ENCODE measurements at regions not wholly inside any gene's neighbourhood (a gene's known extent, or its start where the extent isn't known, plus 50 kb on each side); places are given as distances from the start of the nearest gene placed in this dataset.

DNA sequence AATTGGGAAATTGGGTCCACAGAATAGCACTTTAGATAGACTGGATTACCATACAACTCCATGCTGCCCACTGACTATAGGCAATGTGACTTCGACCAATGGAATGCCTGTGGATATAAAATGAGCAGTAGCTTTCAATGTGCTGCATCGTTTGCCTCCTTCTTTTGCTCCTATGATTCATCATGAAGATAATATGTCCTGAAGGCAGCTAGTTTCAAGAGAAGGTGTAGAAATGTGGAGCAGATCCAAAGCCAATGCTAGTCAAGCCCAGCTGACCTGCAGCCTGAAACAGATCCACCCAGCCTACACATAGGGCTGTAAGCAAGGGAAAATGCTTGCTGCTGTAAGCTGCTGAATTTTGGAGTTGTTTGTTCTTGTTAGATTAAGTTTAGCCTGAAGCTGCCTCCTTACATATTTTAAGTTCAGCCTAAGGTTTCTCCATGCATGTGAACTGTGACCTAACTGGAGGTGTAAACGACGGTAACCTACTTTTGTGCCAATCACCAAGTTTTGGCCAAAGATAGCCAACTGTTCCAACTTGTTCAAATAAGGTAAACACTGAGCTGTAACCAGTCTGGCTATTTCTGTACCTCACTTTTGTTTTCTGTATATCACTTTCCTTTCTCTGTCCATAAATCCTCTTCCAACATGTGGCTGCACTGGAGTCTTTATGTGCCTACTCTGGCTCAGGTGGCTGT lies 169.1 kb upstream of the AVPR1A start:
- BruUV-seq (replicated peaks), result no TSS peak
- no peak overlapping the region for H3K4me3 ChIP-seq (replicated peaks in 1 of 3; ENCODE audit: insufficient read depth in 1 of 3, low read depth in 1 of 3, low read length in 3 of 3)
- H3K9me1 ChIP-seq (replicated peaks; ENCODE audit: control insufficient read depth, extremely low read depth, insufficient read depth, low read length), result no peaks in the 10 kb centered on the region
- no peak overlapping the region for H3K27ac ChIP-seq (ENCODE audit: insufficient read depth, low read depth, low read length)
- FAIRE-seq (no peak), DNase-seq (ENCODE audit: low read depth, low spot score) (no peak)
- no peaks in the 10 kb centered on the region for H4K20me1 ChIP-seq (replicated peaks; ENCODE audit: control insufficient read depth, extremely low read depth, insufficient read depth, low read length)
- H3K4me1 ChIP-seq (ENCODE audit: control insufficient read depth, extremely low read depth, insufficient read depth, low read length), result no peaks in the 10 kb centered on the region
- H3K4me2 ChIP-seq (ENCODE audit: insufficient read depth, low read length), result no peak overlapping the region
- dilution Hi-C loops (cut with MboI; ENCODE audit: extremely low pct_ligation_motif_present, low sequenced_read_pairs) (no loop called here), intact Hi-C loops (cut with micrococcal nuclease) (no loop called here)
- no peak overlapping the region for H3K9ac ChIP-seq (replicated peaks; ENCODE audit: extremely low read depth, insufficient read depth, low read length)
- H3K9me3 ChIP-seq (replicated peaks; ENCODE audit: control insufficient read depth, insufficient read depth, low read length), result no peaks in the 10 kb centered on the region
- peaks cover 2% of the 10 kb centered on the region in 2 experiments for H3K27me3 ChIP-seq (ENCODE audit: control insufficient read depth in 2 of 2, insufficient read depth in 2 of 2, low read length in 2 of 2)
- ChIA-PET POLR2A (no interaction called here), CTCF (no interaction called here)
- no peak overlapping the region for H2AFZ ChIP-seq (ENCODE audit: low read depth, low read length)
- H3K36me3 ChIP-seq (ENCODE audit: control insufficient read depth in 2 of 2, extremely low read depth in 1 of 2, insufficient read depth in 2 of 2, low read length in 2 of 2), result no peaks in the 10 kb centered on the region
- H3K79me2 ChIP-seq (ENCODE audit: control insufficient read depth, insufficient read depth, low read length), result no peaks in the 10 kb centered on the region
- TF ChIP-seq MYC (IDR thresholded peaks at IDR 0.05; ENCODE audit: low read depth, low read length) (no peak), FOS (IDR thresholded peaks at IDR 0.05; ENCODE audit: borderline replicate concordance, insufficient read depth, low read length) (no peak)

DNA sequence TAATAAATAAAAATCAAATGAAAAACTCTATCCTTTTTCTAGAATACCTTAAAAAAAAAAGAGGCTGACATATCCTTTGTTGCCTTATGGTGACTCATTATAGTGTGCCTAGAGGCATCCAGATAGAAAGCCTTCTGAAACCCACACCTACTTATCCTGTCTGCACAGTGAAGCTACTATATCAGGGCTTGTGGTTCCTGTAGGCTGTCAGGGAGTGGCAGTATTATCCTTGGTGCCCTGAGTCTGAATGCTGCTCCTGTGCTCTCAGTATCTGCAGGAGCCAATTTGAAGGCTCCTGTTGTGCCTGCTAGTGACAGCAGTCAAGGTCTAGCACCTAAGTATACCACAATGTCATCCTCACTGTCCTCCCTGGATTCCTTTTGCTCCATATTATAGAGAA lies 168.4 kb upstream of the AVPR1A start:
- no TSS peak for BruUV-seq (replicated peaks)

More for the DNA sequence above, 168.4 kb upstream of the AVPR1A start:
- ChIA-PET POLR2A (no interaction called here), CTCF (no interaction called here)
- Histone ChIP-seq H3K79me2 (ENCODE audit: control insufficient read depth, insufficient read depth, low read length) (no peaks in the 10 kb centered on the region), H2AFZ (ENCODE audit: low read depth, low read length) (no peak overlapping the region), H3K27me3 (ENCODE audit: control insufficient read depth in 2 of 2, insufficient read depth in 2 of 2, low read length in 2 of 2) (peaks cover 2% of the 10 kb centered on the region in 2 experiments), H3K36me3 (ENCODE audit: control insufficient read depth in 2 of 2, extremely low read depth in 1 of 2, insufficient read depth in 2 of 2, low read length in 2 of 2) (no peaks in the 10 kb centered on the region), H3K4me2 (ENCODE audit: insufficient read depth, low read length) (no peak overlapping the region), H4K20me1 (replicated peaks; ENCODE audit: control insufficient read depth, extremely low read depth, insufficient read depth, low read length) (no peaks in the 10 kb centered on the region), H3K9me3 (replicated peaks; ENCODE audit: control insufficient read depth, insufficient read depth, low read length) (no peaks in the 10 kb centered on the region), H3K9me1 (replicated peaks; ENCODE audit: control insufficient read depth, extremely low read depth, insufficient read depth, low read length) (no peaks in the 10 kb centered on the region), H3K9ac (replicated peaks; ENCODE audit: extremely low read depth, insufficient read depth, low read length) (no peak overlapping the region), H3K4me3 (replicated peaks in 1 of 3; ENCODE audit: insufficient read depth in 1 of 3, low read depth in 1 of 3, low read length in 3 of 3) (no peak overlapping the region), H3K4me1 (ENCODE audit: control insufficient read depth, extremely low read depth, insufficient read depth, low read length) (no peaks in the 10 kb centered on the region), H3K27ac (ENCODE audit: insufficient read depth, low read depth, low read length) (no peak overlapping the region)
- dilution Hi-C loops (cut with MboI; ENCODE audit: extremely low pct_ligation_motif_present, low sequenced_read_pairs), result no loop called here
- FAIRE-seq, result no peak
- TF ChIP-seq JUN (IDR thresholded peaks at IDR 0.05; ENCODE audit: borderline replicate concordance, insufficient read depth, insufficient read length, low read depth), result no peak
- TF ChIP-seq, protein P1, sequence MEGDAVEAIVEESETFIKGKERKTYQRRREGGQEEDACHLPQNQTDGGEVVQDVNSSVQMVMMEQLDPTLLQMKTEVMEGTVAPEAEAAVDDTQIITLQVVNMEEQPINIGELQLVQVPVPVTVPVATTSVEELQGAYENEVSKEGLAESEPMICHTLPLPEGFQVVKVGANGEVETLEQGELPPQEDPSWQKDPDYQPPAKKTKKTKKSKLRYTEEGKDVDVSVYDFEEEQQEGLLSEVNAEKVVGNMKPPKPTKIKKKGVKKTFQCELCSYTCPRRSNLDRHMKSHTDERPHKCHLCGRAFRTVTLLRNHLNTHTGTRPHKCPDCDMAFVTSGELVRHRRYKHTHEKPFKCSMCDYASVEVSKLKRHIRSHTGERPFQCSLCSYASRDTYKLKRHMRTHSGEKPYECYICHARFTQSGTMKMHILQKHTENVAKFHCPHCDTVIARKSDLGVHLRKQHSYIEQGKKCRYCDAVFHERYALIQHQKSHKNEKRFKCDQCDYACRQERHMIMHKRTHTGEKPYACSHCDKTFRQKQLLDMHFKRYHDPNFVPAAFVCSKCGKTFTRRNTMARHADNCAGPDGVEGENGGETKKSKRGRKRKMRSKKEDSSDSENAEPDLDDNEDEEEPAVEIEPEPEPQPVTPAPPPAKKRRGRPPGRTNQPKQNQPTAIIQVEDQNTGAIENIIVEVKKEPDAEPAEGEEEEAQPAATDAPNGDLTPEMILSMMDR (IDR thresholded peaks at IDR 0.05; ENCODE audit: extremely low read depth in 1 of 2, insufficient read depth in 1 of 2, low read depth in 1 of 2, low read length in 2 of 2), result no peak
- no peak for DNase-seq (ENCODE audit: low read depth, low spot score)
- intact Hi-C loops (cut with micrococcal nuclease), result no loop called here

Data from endothelial cell of umbilical vein (primary cell).